Fibroblast of lung (primary cell): ENCODE measurements at regions not wholly inside any gene's neighbourhood (a gene's known extent, or its start where the extent isn't known, plus 50 kb on each side); places are given as distances from the start of the nearest gene placed in this dataset.

ENCODE experiments used
- DNase-seq, 2 donors: peaks; one replicate each; pipeline versions ENCODE4 v3.0.0 to v3.0.0-alpha.2; 2010; ENCODE audit warnings: low read depth in 2 of 2
- H2AFZ ChIP-seq: 2 replicates; pipeline ENCODE4 v1.5.1; 2012; ENCODE audit warnings: low read length, control low read depth, inconsistent platforms
- H3K27ac ChIP-seq: 2 replicates; pipeline ENCODE4 v1.5.1; 2011; ENCODE audit warnings: low read length, control low read depth; ENCODE audit not compliant: insufficient read depth
- H3K27me3 ChIP-seq: 2 replicates; pipeline ENCODE4 v1.5.1; 2011; ENCODE audit warnings: mild to moderate bottlenecking, low read length; ENCODE audit not compliant: control insufficient read depth, insufficient read depth
- H3K36me3 ChIP-seq: 2 replicates; pipeline ENCODE4 v1.5.1; 2011; ENCODE audit warnings: low read length; ENCODE audit not compliant: control insufficient read depth, insufficient read depth
- H3K4me1 ChIP-seq: 2 replicates; pipeline ENCODE4 v1.5.1; 2011; ENCODE audit warnings: low read length; ENCODE audit not compliant: control insufficient read depth, insufficient read depth; ENCODE audit errors: extremely low read depth
- H3K4me2 ChIP-seq: 2 replicates; pipeline ENCODE4 v1.5.1; 2011; ENCODE audit warnings: low read length, control low read depth; ENCODE audit not compliant: insufficient read depth; ENCODE audit errors: extremely low read depth
- H3K4me3 ChIP-seq, 4 experiments: fragments of 200-600 bp in 1 of 4; sonication (generic) in 1 of 4; replicated peaks in 1 of 4; 2 replicates each; pipeline ENCODE4 v1.5.1; 2011 to 2016; ENCODE audit warnings: low read length in 4 of 4, low read depth in 3 of 4, mild to moderate bottlenecking in 3 of 4, control low read depth in 2 of 4, inconsistent platforms in 1 of 4, mixed read lengths in 1 of 4; ENCODE audit not compliant: insufficient read depth in 1 of 4; ENCODE audit errors: control extremely low read depth in 1 of 4
- H3K79me2 ChIP-seq: 2 replicates; pipeline ENCODE4 v1.5.1; 2012; ENCODE audit warnings: mild to moderate bottlenecking, low read length, inconsistent platforms; ENCODE audit not compliant: control insufficient read depth, insufficient read depth
- H3K9ac ChIP-seq: 2 replicates; pipeline ENCODE4 v1.5.1; 2011; ENCODE audit warnings: mild to moderate bottlenecking, low read length, control low read depth; ENCODE audit not compliant: insufficient read depth
- H3K9me3 ChIP-seq: 2 replicates; pipeline ENCODE4 v1.5.1; 2012; ENCODE audit warnings: low read depth, low read length; ENCODE audit not compliant: control insufficient read depth, insufficient read depth
- H4K20me1 ChIP-seq: 2 replicates; pipeline ENCODE4 v1.5.1; 2011; ENCODE audit warnings: low read length; ENCODE audit not compliant: control insufficient read depth, insufficient read depth; ENCODE audit errors: extremely low read depth
- CTCF ChIP-seq, 2 donors: IDR thresholded peaks in 1 of 2; conservative IDR thresholded peaks in 1 of 2; 1 replicate in 1 of 2; 2 replicates in 1 of 2; pipeline ENCODE4 v1.5.1; 2011 to 2012; ENCODE audit warnings: low read length in 2 of 2, control low read depth in 1 of 2, inconsistent platforms in 1 of 2, low read depth in 1 of 2, mild to moderate bottlenecking in 1 of 2
- EZH2 ChIP-seq: IDR thresholded peaks from 2 replicates; pipeline ENCODE4 v1.5.1; 2012; ENCODE audit warnings: low read length, control low read depth, mild to moderate bottlenecking; ENCODE audit errors: missing control alignments

GRCh38 chr5:20129501-20129900 lies 141.5 kb upstream of the CDH18 start:
- Histone ChIP-seq H3K9ac (no peak overlapping the region), H3K4me1 (no peaks in the 10 kb centered on the region), H3K27ac (no peak overlapping the region), H3K4me2 (no peak overlapping the region), H3K27me3 (no peaks in the 10 kb centered on the region), H3K9me3 (no peaks in the 10 kb centered on the region), H2AFZ (no peak overlapping the region), H3K4me3 (no peak overlapping the region), H3K36me3 (no peaks in the 10 kb centered on the region), H4K20me1 (no peaks in the 10 kb centered on the region), H3K79me2 (no peaks in the 10 kb centered on the region)
- no peak for TF ChIP-seq EZH2
- no peak for TF ChIP-seq CTCF (conservative IDR thresholded peaks at IDR 0.05 in 1 of 2, IDR thresholded peaks at IDR 0.05 in 1 of 2; ENCODE audit: low read depth in 1 of 2, low read length in 2 of 2)
- DNase-seq, result no peak

- no peaks in the 10 kb centered on the region for H4K20me1 ChIP-seq
- no peaks in the 10 kb centered on the region for H3K79me2 ChIP-seq
- TF ChIP-seq CTCF (conservative IDR thresholded peaks at IDR 0.05 in 1 of 2, IDR thresholded peaks at IDR 0.05 in 1 of 2; ENCODE audit: low read depth in 1 of 2, low read length in 2 of 2) (no peak), EZH2 (no peak)
- no peak for DNase-seq
- H3K4me3 ChIP-seq, result no peak overlapping the region
- H3K4me1 ChIP-seq, result no peaks in the 10 kb centered on the region
- H3K27me3 ChIP-seq, result no peaks in the 10 kb centered on the region
- no peak overlapping the region for H3K4me2 ChIP-seq
- no peaks in the 10 kb centered on the region for H3K36me3 ChIP-seq
- no peak overlapping the region for H3K9ac ChIP-seq
- no peaks in the 10 kb centered on the region for H3K9me3 ChIP-seq
- no peak overlapping the region for H2AFZ ChIP-seq
- no peak overlapping the region for H3K27ac ChIP-seq
Observed at GRCh38 chr5:20128343-20128742, 140.3 kb upstream of the CDH18 start.

GRCh38 chr5:20114526-20114925 lies 126.5 kb upstream of the CDH18 start:
- no peak for DNase-seq
- no peak overlapping the region for H2AFZ ChIP-seq
- H3K9me3 ChIP-seq, result no peaks in the 10 kb centered on the region
- H3K4me1 ChIP-seq, result no peaks in the 10 kb centered on the region
- TF ChIP-seq CTCF (conservative IDR thresholded peaks at IDR 0.05 in 1 of 2, IDR thresholded peaks at IDR 0.05 in 1 of 2; ENCODE audit: low read depth in 1 of 2, low read length in 2 of 2) (no peak), EZH2 (no peak)
- H3K27me3 ChIP-seq, result no peaks in the 10 kb centered on the region
- H3K36me3 ChIP-seq, result no peaks in the 10 kb centered on the region
- no peak overlapping the region for H3K27ac ChIP-seq
- H3K79me2 ChIP-seq, result no peaks in the 10 kb centered on the region
- H3K4me3 ChIP-seq, result no peak overlapping the region
- H4K20me1 ChIP-seq, result no peaks in the 10 kb centered on the region
- no peak overlapping the region for H3K9ac ChIP-seq
- H3K4me2 ChIP-seq, result no peak overlapping the region
